ENCODE measurements at regions not wholly inside any gene's neighbourhood (a gene's known extent, or its start where the extent isn't known, plus 50 kb on each side); places are given as distances from the start of the nearest gene placed in this dataset.

DNA sequence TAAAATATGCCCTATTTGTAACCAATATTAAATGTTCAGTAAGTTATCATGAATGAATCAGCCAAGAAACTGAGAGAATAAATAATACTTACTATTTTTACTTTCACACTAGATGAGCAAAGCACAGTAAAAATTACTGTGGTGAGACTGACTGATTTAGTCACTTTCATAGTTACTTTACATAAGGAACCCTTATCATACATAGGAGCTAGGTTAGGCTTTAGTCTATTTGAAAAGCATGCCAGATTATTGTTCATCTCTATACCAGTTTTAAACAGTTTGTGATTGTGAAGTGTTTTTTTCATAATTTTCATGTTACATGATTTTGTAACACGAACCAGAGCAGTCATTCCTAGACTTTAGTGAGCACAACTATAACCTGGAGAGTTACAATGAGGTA, 80.7 kb upstream of the MAGI2 start:
- TF ChIP-seq CTCF (IDR thresholded peaks at IDR 0.05) = no peak
- no peak for TF ChIP-seq POLR2A (IDR thresholded peaks at IDR 0.05)

All from Peyer's patch (tissue), 4 donors.